CD4-positive, CD25-positive, alpha-beta regulatory T cell (primary cell): ENCODE measurements at regions not wholly inside any gene's neighbourhood (a gene's known extent, or its start where the extent isn't known, plus 50 kb on each side); places are given as distances from the start of the nearest gene placed in this dataset.

ENCODE experiments used
- ATAC-seq, 2 donors: fragments of 150-1000 bp; cut with Tn5 transposase; one replicate each; pipeline ENCODE4 v1.10.0; 2021; ENCODE audit warnings: low read depth in 2 of 2, moderate number of reproducible peaks in 2 of 2, moderate library complexity in 1 of 2
- DNase-seq, 3 donors: peaks; one replicate each; pipeline versions ENCODE4 v3.0.0 to v3.0.0-alpha.2; 2012 to 2022; ENCODE audit warnings: mixed read lengths in 1 of 3
- H3K27ac ChIP-seq: one replicate; pipeline ENCODE4 v1.7.0; 2013; ENCODE audit warnings: mild to moderate bottlenecking, low read length; ENCODE audit not compliant: insufficient read depth, poor library complexity, severe bottlenecking
- H3K27me3 ChIP-seq: one replicate; pipeline ENCODE4 v1.7.0; 2013; ENCODE audit warnings: low read length; ENCODE audit not compliant: control insufficient read depth, insufficient read depth
- H3K36me3 ChIP-seq: one replicate; pipeline ENCODE4 v1.7.0; 2013; ENCODE audit warnings: mild to moderate bottlenecking, low read length, moderate library complexity; ENCODE audit not compliant: control insufficient read depth, insufficient read depth
- H3K4me1 ChIP-seq: 2 replicates; pipeline ENCODE4 v1.7.0; 2013; ENCODE audit warnings: mild to moderate bottlenecking, low read length; ENCODE audit not compliant: insufficient read depth, control insufficient read depth, poor library complexity, severe bottlenecking
- H3K4me3 ChIP-seq: one replicate; pipeline ENCODE4 v1.7.0; 2013; ENCODE audit warnings: low read depth, mild to moderate bottlenecking, low read length, moderate library complexity
- H3K9me3 ChIP-seq, 2 experiments: 1 replicate in 1 of 2; 2 replicates in 1 of 2; pipeline ENCODE4 v1.7.0; 2013; ENCODE audit warnings: low read length in 2 of 2, mild to moderate bottlenecking in 1 of 2, moderate library complexity in 1 of 2; ENCODE audit not compliant: control insufficient read depth in 2 of 2
- H3K27ac Mint-ChIP-seq, 3 donors: one replicate each; pipeline ENCODE4 v1.8.0; 2020 to 2022; ENCODE audit warnings: mild to moderate bottlenecking in 3 of 3, mixed read lengths in 3 of 3, moderate library complexity in 2 of 3
- H3K27me3 Mint-ChIP-seq: one replicate; pipeline ENCODE4 v1.8.0; 2022; ENCODE audit warnings: mild to moderate bottlenecking, mixed read lengths
- H3K36me3 Mint-ChIP-seq: one replicate; pipeline ENCODE4 v1.8.0; 2020; ENCODE audit warnings: mixed read lengths
- H3K4me1 Mint-ChIP-seq, 4 donors: one replicate each; pipeline ENCODE4 v1.8.0; 2020 to 2022; ENCODE audit warnings: mixed read lengths in 4 of 4, mild to moderate bottlenecking in 1 of 4
- H3K4me3 Mint-ChIP-seq, 4 donors: one replicate each; pipeline ENCODE4 v1.8.0; 2020 to 2022; ENCODE audit warnings: mild to moderate bottlenecking in 4 of 4, mixed read lengths in 4 of 4, moderate library complexity in 3 of 4
- H3K9me3 Mint-ChIP-seq, 7 donors: one replicate each; pipeline ENCODE4 v1.8.0; 2020 to 2022; ENCODE audit warnings: mixed read lengths in 7 of 7, mild to moderate bottlenecking in 3 of 7, moderate library complexity in 2 of 7

DNA sequence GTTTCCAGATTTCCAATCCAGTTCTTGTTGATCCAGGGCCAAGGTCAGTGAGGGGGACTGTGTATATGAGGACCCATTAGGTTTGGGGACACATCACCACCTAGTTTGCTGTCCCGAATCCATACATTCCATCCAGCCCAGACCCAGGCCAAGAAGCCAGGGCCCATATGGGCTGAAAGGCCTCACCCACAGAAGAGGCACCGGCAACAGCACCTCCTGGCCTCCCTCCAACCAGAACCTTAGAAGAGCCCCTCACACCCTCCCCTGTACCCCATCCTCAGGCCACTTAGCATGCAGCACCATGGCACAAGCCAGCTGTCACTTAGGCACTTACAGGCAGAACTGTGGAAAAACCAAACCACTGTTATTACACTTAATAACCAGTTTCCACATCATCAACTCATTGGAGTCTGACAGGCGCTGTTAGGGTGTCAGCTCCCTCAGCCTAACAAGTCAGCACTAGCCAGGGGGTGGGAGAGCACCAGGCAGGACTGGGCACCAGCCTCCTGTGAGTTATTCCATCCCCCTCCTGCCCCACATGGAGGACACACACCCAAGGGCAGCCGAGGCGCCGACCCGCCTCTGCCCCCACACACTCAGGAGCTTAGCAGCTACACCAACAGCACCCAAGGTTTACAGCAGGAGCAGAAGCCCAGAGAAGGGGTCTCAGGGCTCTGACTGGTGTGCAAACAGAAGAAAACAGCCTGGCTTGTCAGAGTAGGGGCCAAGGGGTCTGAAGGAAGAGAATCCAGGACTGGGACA lies 132.0 kb downstream of the BUD13 start:
- Mint-ChIP-seq H3K27me3 (no peaks in the 10 kb centered on the region), H3K36me3 (no peaks in the 10 kb centered on the region), H3K27ac (no peak overlapping the region), H3K4me1 (no peaks in the 10 kb centered on the region), H3K4me3 (no peak overlapping the region), H3K9me3 (peaks cover 0 to 3% (median 0%) of the 10 kb centered on the region in 7 donors)
- H3K9me3 ChIP-seq, result no peaks in the 10 kb centered on the region
- ATAC-seq, result no peak
- DNase-seq, result no peak
- no peaks in the 10 kb centered on the region for H3K36me3 ChIP-seq
- no peaks in the 10 kb centered on the region for H3K4me1 ChIP-seq
- H3K27ac ChIP-seq, result no peak overlapping the region
- H3K4me3 ChIP-seq, result no peak overlapping the region
- no peaks in the 10 kb centered on the region for H3K27me3 ChIP-seq

GRCh38 chr11:116638463-116638862 lies 134.3 kb downstream of the BUD13 start:
- no peak for DNase-seq
- Mint-ChIP-seq H3K4me3 (no peak overlapping the region), H3K27ac (no peak overlapping the region), H3K4me1 (no peaks in the 10 kb centered on the region), H3K27me3 (no peaks in the 10 kb centered on the region), H3K36me3 (no peaks in the 10 kb centered on the region), H3K9me3 (peaks cover 0 to 3% (median 0%) of the 10 kb centered on the region in 7 donors)
- Histone ChIP-seq H3K4me3 (no peak overlapping the region), H3K36me3 (no peaks in the 10 kb centered on the region), H3K9me3 (no peaks in the 10 kb centered on the region), H3K27ac (no peak overlapping the region), H3K27me3 (no peaks in the 10 kb centered on the region), H3K4me1 (no peaks in the 10 kb centered on the region)
- no peak for ATAC-seq

DNA sequence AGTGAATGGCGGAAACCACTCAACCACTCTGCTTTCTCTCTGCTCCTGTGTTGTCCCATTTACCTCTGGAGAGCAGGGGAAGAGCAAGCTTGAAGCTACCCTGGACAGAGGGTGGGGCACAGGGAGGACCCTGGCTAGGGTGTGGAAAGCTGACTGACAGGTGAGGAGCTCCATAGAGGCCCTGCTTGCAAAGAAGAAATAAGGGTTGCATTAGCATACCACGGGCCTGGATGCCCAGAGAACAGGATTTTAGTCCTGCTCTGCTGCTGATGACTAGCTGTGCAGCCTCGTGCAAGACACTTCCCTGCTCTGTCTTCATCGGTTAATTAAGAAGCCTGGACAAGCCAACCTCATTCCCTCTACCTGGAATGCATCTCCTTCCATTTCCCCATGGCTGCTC lies 135.0 kb downstream of the BUD13 start:
- Histone ChIP-seq H3K36me3 (no peaks in the 10 kb centered on the region), H3K4me1 (no peaks in the 10 kb centered on the region), H3K9me3 (no peaks in the 10 kb centered on the region), H3K27ac (no peak overlapping the region), H3K4me3 (no peak overlapping the region), H3K27me3 (no peaks in the 10 kb centered on the region)
- Mint-ChIP-seq H3K27me3 (no peaks in the 10 kb centered on the region), H3K36me3 (no peaks in the 10 kb centered on the region), H3K27ac (no peak overlapping the region), H3K4me1 (no peaks in the 10 kb centered on the region), H3K4me3 (no peak overlapping the region), H3K9me3 (peaks cover 0 to 3% (median 0%) of the 10 kb centered on the region in 7 donors)
- ATAC-seq (no peak), DNase-seq (no peak)

GRCh38 chr11:116636341-116636929 lies 136.4 kb downstream of the BUD13 start:
- H3K27me3 ChIP-seq, result peaks cover 2% of the 10 kb centered on the region
- H3K36me3 ChIP-seq, result no peaks in the 10 kb centered on the region
- no peaks in the 10 kb centered on the region for H3K9me3 ChIP-seq
- H3K4me1 Mint-ChIP-seq, result no peaks in the 10 kb centered on the region
- ATAC-seq, result no peak
- no peak overlapping the region for H3K27ac ChIP-seq
- H3K4me1 ChIP-seq, result no peaks in the 10 kb centered on the region
- H3K27me3 Mint-ChIP-seq, result no peaks in the 10 kb centered on the region
- peaks cover 0 to 3% (median 0%) of the 10 kb centered on the region in 7 donors for H3K9me3 Mint-ChIP-seq
- DNase-seq, result no peak
- no peaks in the 10 kb centered on the region for H3K36me3 Mint-ChIP-seq
- H3K4me3 ChIP-seq, result no peak overlapping the region
- no peak overlapping the region for H3K4me3 Mint-ChIP-seq
- H3K27ac Mint-ChIP-seq, result no peak overlapping the region

DNA sequence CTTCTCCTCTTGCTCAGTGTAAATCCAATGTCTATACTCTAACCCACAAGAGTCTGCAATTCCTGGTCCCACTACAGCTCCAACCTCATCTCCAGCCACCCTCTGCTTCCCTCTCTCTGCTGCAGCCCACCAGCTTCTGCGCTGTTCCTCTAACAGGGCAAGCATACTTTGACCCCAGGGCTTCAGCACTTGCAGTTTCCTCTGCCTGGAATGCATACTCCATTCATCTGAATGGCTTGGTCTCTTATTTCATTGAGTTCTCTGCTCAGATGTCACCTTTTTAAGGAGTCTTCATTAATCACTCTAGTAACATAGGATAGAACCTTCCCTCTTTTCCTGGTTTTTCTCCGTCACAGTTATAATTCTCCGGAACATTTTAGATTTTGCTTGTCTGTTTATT lies 141.6 kb downstream of the BUD13 start:
- Histone ChIP-seq H3K4me3 (no peak overlapping the region), H3K4me1 (no peaks in the 10 kb centered on the region), H3K27me3 (peaks cover 2% of the 10 kb centered on the region), H3K36me3 (no peaks in the 10 kb centered on the region), H3K9me3 (no peaks in the 10 kb centered on the region), H3K27ac (no peak overlapping the region)
- H3K27ac Mint-ChIP-seq, result no peak overlapping the region
- no peaks in the 10 kb centered on the region for H3K36me3 Mint-ChIP-seq
- ATAC-seq, result no peak
- H3K4me3 Mint-ChIP-seq, result no peak overlapping the region
- peaks cover 7% of the 10 kb centered on the region for H3K27me3 Mint-ChIP-seq
- peaks cover 0 to 3% (median 0%) of the 10 kb centered on the region in 7 donors for H3K9me3 Mint-ChIP-seq
- DNase-seq, result no peak
- no peaks in the 10 kb centered on the region for H3K4me1 Mint-ChIP-seq

DNA sequence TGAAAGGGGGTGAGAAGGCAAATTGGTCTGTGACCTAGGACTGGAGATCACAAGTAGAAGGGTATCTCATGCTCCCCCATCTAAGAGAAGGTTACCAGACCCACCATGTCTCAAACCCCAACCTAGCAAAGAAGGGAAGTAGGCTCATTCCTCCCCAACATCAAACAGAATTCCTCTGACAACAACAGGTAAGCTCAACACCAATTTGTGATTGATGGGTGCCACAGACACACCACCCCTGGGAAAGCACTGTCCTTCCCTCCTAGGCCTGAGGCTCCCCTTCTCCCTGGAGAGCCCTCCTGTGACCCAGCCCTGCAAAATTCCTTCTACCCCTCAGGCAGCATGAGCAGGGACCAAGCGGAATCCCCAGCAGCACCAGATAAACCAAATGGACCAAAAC lies 154.3 kb downstream of the BUD13 start:
- H3K27ac Mint-ChIP-seq, result no peak overlapping the region
- no peak for ATAC-seq
- H3K36me3 ChIP-seq, result no peaks in the 10 kb centered on the region
- H3K4me1 Mint-ChIP-seq, result peaks cover 0 to 2% (median 0%) of the 10 kb centered on the region in 4 donors
- H3K27me3 Mint-ChIP-seq, result peaks cover 43% of the 10 kb centered on the region
- H3K36me3 Mint-ChIP-seq, result no peaks in the 10 kb centered on the region
- H3K27me3 ChIP-seq, result no peaks in the 10 kb centered on the region
- no peaks in the 10 kb centered on the region for H3K9me3 ChIP-seq
- H3K4me3 Mint-ChIP-seq, result peak overlapping the region in 1 of 4 donors; percentile 58
- no peak overlapping the region for H3K27ac ChIP-seq
- H3K4me1 ChIP-seq, result no peaks in the 10 kb centered on the region
- peaks cover 0 to 3% (median 0%) of the 10 kb centered on the region in 7 donors for H3K9me3 Mint-ChIP-seq
- no peak for DNase-seq
- no peak overlapping the region for H3K4me3 ChIP-seq

GRCh38 chr11:116615211-116615865 lies 157.4 kb downstream of the BUD13 start:
- H3K4me1 ChIP-seq, result no peaks in the 10 kb centered on the region
- H3K4me1 Mint-ChIP-seq, result peaks cover 0 to 2% (median 0%) of the 10 kb centered on the region in 4 donors
- no peak for DNase-seq
- H3K27me3 Mint-ChIP-seq, result peaks cover 25% of the 10 kb centered on the region
- no peak overlapping the region for H3K27ac Mint-ChIP-seq
- no peak overlapping the region for H3K27ac ChIP-seq
- no peaks in the 10 kb centered on the region for H3K9me3 ChIP-seq
- H3K4me3 ChIP-seq, result no peak overlapping the region
- no peak for ATAC-seq
- H3K36me3 ChIP-seq, result no peaks in the 10 kb centered on the region
- peaks cover 0 to 12% (median 0%) of the 10 kb centered on the region in 7 donors for H3K9me3 Mint-ChIP-seq
- H3K4me3 Mint-ChIP-seq, result no peak overlapping the region
- H3K27me3 ChIP-seq, result no peaks in the 10 kb centered on the region
- no peaks in the 10 kb centered on the region for H3K36me3 Mint-ChIP-seq
